ENCODE measurements at regions not wholly inside any gene's neighbourhood (a gene's known extent, or its start where the extent isn't known, plus 50 kb on each side); places are given as distances from the start of the nearest gene placed in this dataset.
A peak's percentile ranks its signal among the peaks of the same experiment; 100 is the strongest.
"Not testable (repeated sequence)": the region's sequence is repeated elsewhere in the genome, so short reads cannot be mapped to it uniquely, and the experiment has no call there.

DNA sequence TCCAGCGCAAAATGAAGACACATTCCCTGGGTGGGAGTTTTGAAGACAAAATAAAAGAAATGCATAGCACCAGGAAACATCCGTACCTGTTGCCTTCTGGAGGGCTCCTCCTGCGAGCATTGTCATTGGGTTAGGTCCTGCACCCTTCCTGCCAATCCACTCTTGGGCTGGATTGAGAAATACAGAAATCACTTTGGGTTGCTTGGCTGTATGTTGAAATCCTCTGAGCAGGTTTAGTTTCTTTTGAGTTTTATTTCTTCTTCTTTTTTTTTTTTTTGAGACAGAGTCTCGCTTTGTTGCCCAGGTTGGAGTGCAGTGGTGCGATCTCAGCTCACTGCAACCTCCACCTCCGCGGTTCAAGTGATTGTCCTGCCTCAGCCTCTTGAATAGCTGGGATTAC is 67.6 kb downstream of the ARF6 start:
- no peak overlapping the region for H3K4me2 ChIP-seq
- no peak overlapping the region for H3K4me3 ChIP-seq
- no peaks in the 10 kb centered on the region for H3K36me3 ChIP-seq (replicated peaks; ENCODE audit: insufficient read depth, low read depth)
- no peaks in the 10 kb centered on the region for H3K9me3 ChIP-seq (ENCODE audit: low read depth)
- no peaks in the 10 kb centered on the region for H3K27me3 ChIP-seq
- 88% methylated on average over 7 of the region's 7 CpGs for WGBS (ENCODE audit: low lambda C conversion rate, missing lambda C conversion rate)
- DNase-seq (ENCODE audit: low spot score), result no peak
- H3K27ac ChIP-seq, result peak overlapping the region; percentile 76
- H3K4me1 ChIP-seq (ENCODE audit: insufficient read depth), result peaks cover under 1% of the 10 kb centered on the region
- H3K79me2 ChIP-seq, result no peaks in the 10 kb centered on the region
- TF ChIP-seq, protein P1, sequence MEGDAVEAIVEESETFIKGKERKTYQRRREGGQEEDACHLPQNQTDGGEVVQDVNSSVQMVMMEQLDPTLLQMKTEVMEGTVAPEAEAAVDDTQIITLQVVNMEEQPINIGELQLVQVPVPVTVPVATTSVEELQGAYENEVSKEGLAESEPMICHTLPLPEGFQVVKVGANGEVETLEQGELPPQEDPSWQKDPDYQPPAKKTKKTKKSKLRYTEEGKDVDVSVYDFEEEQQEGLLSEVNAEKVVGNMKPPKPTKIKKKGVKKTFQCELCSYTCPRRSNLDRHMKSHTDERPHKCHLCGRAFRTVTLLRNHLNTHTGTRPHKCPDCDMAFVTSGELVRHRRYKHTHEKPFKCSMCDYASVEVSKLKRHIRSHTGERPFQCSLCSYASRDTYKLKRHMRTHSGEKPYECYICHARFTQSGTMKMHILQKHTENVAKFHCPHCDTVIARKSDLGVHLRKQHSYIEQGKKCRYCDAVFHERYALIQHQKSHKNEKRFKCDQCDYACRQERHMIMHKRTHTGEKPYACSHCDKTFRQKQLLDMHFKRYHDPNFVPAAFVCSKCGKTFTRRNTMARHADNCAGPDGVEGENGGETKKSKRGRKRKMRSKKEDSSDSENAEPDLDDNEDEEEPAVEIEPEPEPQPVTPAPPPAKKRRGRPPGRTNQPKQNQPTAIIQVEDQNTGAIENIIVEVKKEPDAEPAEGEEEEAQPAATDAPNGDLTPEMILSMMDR (IDR thresholded peaks at IDR 0.05; ENCODE audit: poor library complexity), result no peak
- TF ChIP-seq EZH2 (IDR thresholded peaks at IDR 0.05; ENCODE audit: borderline replicate concordance) (no peak), EZH2phosphoT487 (IDR thresholded peaks at IDR 0.05; ENCODE audit: low read depth, severe bottlenecking, unreplicated experiment) (no peak)
- H3K9me2 ChIP-seq (replicated peaks; ENCODE audit: insufficient read depth), result no peaks in the 10 kb centered on the region
- H4K20me1 ChIP-seq (ENCODE audit: insufficient read depth, poor library complexity, severe bottlenecking), result no peaks in the 10 kb centered on the region
- H2AFZ ChIP-seq, result no peak overlapping the region

DNA sequence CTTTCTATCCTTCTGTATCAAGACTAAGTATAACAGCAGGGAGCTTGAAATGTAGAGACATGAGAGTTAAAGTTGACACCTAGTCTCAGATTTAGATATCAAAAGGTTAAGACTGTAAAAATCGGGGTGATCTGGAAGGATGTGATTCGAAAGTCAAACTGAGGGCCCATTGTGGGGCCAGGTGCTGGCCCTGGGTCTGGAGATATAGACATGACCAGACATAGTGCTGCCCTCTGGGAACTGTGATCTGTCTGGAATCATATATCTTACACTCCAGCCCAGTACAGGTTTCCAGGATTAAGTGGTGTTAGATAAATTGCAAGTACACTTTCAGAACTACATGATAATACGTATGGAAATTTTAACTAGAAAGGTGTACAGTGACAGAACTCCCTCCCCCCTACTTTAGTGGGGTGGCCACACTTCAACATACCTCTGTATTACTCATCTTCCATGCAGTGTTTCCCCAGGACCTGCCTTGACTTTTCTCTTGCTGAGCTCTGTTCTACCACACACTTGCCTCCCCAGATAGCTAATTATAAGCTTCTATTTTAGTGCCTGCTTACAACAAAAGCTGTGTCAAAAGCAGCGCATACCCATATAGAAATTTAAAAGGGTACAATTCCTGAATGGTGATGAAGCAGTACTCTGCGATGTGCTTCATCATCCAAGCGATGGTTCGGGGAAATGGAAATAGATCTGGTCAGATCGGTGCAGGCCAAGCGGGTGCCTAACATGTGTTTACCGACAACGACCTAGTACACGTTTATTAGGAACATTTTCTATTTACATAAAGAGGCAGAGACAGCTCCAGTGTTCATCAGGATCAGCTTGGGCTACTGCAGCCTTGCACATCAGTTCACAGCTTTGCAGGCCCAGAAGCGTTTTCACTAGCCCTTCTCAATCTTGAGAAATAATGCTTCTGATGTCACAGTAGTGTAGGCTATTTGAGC is 68.7 kb downstream of the ARF6 start:
- no peaks in the 10 kb centered on the region for H3K9me3 ChIP-seq (ENCODE audit: low read depth)
- no peaks in the 10 kb centered on the region for H3K27me3 ChIP-seq
- no peak overlapping the region for H2AFZ ChIP-seq
- H3K79me2 ChIP-seq, result no peaks in the 10 kb centered on the region
- H3K9me2 ChIP-seq (replicated peaks; ENCODE audit: insufficient read depth), result no peaks in the 10 kb centered on the region
- H3K36me3 ChIP-seq (replicated peaks; ENCODE audit: insufficient read depth, low read depth), result no peaks in the 10 kb centered on the region
- no peaks in the 10 kb centered on the region for H4K20me1 ChIP-seq (ENCODE audit: insufficient read depth, poor library complexity, severe bottlenecking)
- no peak overlapping the region for H3K4me3 ChIP-seq
- peaks cover 12% of the 10 kb centered on the region for H3K4me1 ChIP-seq (ENCODE audit: insufficient read depth)
- no peak for DNase-seq (ENCODE audit: low spot score)
- TF ChIP-seq, protein P1 (IDR thresholded peaks at IDR 0.05; ENCODE audit: poor library complexity), result no peak
- TF ChIP-seq EZH2phosphoT487 (IDR thresholded peaks at IDR 0.05; ENCODE audit: low read depth, severe bottlenecking, unreplicated experiment) (no peak), EZH2 (IDR thresholded peaks at IDR 0.05; ENCODE audit: borderline replicate concordance) (no peak)
- no peak overlapping the region for H3K4me2 ChIP-seq
- peak overlapping the region; percentile 76 for H3K27ac ChIP-seq
- 80% methylated on average over 13 of the region's 13 CpGs for WGBS (ENCODE audit: low lambda C conversion rate, missing lambda C conversion rate)

DNA sequence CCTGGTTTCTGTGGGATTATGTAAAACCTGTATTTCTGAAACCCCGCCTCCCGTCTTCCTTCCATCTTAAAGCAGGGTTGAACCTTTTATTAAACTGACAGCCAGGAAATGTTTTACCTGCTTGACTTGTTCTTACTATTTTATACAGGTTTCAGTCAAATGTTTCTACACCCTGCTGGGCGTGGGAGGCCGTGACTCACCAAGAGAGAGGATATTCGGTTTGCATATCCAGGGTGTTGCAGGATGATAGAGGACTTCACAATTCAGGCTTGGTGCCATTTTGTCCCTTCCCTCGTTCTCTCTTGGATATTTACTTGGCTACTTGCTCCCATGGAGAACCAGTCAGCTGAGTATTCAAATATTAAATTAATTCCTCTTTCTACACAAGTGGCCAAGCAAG is 69.7 kb downstream of the ARF6 start:
- no peaks in the 10 kb centered on the region for H3K79me2 ChIP-seq
- H3K9me2 ChIP-seq (replicated peaks; ENCODE audit: insufficient read depth), result no peaks in the 10 kb centered on the region
- no peak overlapping the region for H3K4me3 ChIP-seq
- DNase-seq (ENCODE audit: low spot score), result no peak
- H3K27me3 ChIP-seq, result no peaks in the 10 kb centered on the region
- H3K27ac ChIP-seq, result peak overlapping the region; percentile 39
- H3K4me1 ChIP-seq (ENCODE audit: insufficient read depth), result peaks cover 18% of the 10 kb centered on the region
- H3K36me3 ChIP-seq (replicated peaks; ENCODE audit: insufficient read depth, low read depth), result no peaks in the 10 kb centered on the region
- 85% methylated on average over 6 of the region's 6 CpGs for WGBS (ENCODE audit: low lambda C conversion rate, missing lambda C conversion rate)
- H3K9me3 ChIP-seq (ENCODE audit: low read depth), result no peaks in the 10 kb centered on the region
- TF ChIP-seq, protein P1 (IDR thresholded peaks at IDR 0.05; ENCODE audit: poor library complexity), result no peak
- no peak for TF ChIP-seq EZH2 (IDR thresholded peaks at IDR 0.05; ENCODE audit: borderline replicate concordance)
- TF ChIP-seq EZH2phosphoT487 (IDR thresholded peaks at IDR 0.05; ENCODE audit: low read depth, severe bottlenecking, unreplicated experiment), result no peak
- H3K4me2 ChIP-seq, result no peak overlapping the region
- no peak overlapping the region for H2AFZ ChIP-seq
- no peaks in the 10 kb centered on the region for H4K20me1 ChIP-seq (ENCODE audit: insufficient read depth, poor library complexity, severe bottlenecking)

DNA sequence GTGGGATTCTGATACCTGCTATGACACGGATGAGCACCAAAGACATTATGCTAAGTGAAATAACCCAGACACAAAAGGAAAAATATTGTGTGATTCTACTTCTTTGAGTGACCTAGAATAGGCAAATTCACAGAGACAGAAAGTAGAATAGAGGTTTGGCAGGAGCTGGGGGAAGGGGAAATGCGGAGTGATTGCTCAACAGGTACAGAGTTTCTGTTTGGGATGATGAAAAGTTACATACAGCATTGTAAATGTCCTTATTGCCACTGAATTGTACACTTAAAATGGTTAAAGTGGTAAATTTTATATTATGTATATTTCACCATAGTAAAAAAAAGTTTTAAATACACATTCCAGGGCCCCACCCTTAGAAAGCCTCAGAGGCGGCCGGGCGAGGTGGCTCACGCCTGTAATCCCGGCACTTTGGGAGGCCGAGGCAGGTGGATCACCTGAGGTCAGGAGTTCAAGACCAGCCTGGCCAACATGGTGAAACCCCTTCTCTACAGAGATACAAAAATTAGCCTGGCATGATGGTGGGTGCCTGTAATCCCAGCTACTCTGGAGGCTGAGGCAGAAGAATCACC is 72.3 kb downstream of the ARF6 start:
- H3K4me3 ChIP-seq; H2AFZ ChIP-seq; DNase-seq (ENCODE audit: low spot score); H3K4me2 ChIP-seq; H3K9me2 ChIP-seq (replicated peaks; ENCODE audit: insufficient read depth); H3K79me2 ChIP-seq; H3K9me3 ChIP-seq (ENCODE audit: low read depth); H3K36me3 ChIP-seq (replicated peaks; ENCODE audit: insufficient read depth, low read depth); H4K20me1 ChIP-seq (ENCODE audit: insufficient read depth, poor library complexity, severe bottlenecking); H3K27me3 ChIP-seq: not testable (repeated sequence)
- Histone ChIP-seq H3K4me1 (ENCODE audit: insufficient read depth) (peaks cover 25% of the 10 kb centered on the region), H3K27ac (peak overlapping the region; percentile 89)
- WGBS (ENCODE audit: low lambda C conversion rate, missing lambda C conversion rate), result 82% methylated on average over 8 of the region's 8 CpGs
